Activated CD8-positive, alpha-beta memory T cell treated with anti-CD3 and anti-CD28 coated beads, Interleukin-2, amount 10 ng/mL, durations not matched to agents 7 days and 5 days (primary cell): ENCODE measurements at regions not wholly inside any gene's neighbourhood (a gene's known extent, or its start where the extent isn't known, plus 50 kb on each side); places are given as distances from the start of the nearest gene placed in this dataset.

ENCODE experiments used
- ATAC-seq: fragments of 150-1000 bp; cut with Tn5 transposase; one replicate; pipeline ENCODE4 v1.10.0; 2021; ENCODE audit warnings: moderate library complexity
- CTCF ChIA-PET: fragments of 350-600 bp; sonication (Branson Sonifier 250); formaldehyde crosslinking; loops from one replicate; lab custom pipeline; 2021; ENCODE audit warnings: antibody characterized with exemption; lab: Charles Lee
- DNase-seq: peaks from one replicate; pipeline ENCODE4 v3.0.0-alpha.2; 2020
- H3K27ac Mint-ChIP-seq: one replicate; pipeline ENCODE4 v1.8.0; 2021; ENCODE audit warnings: mild to moderate bottlenecking, mixed read lengths
- H3K27me3 Mint-ChIP-seq: one replicate; pipeline ENCODE4 v1.8.0; 2021; ENCODE audit warnings: mixed read lengths
- H3K36me3 Mint-ChIP-seq: one replicate; pipeline ENCODE4 v1.8.0; 2021; ENCODE audit warnings: mild to moderate bottlenecking, mixed read lengths
- H3K4me1 Mint-ChIP-seq: one replicate; pipeline ENCODE4 v1.8.0; 2021; ENCODE audit warnings: mixed read lengths
- H3K4me3 Mint-ChIP-seq: one replicate; pipeline ENCODE4 v1.8.0; 2021; ENCODE audit warnings: mild to moderate bottlenecking, moderate library complexity, mixed read lengths
- H3K9me3 Mint-ChIP-seq: one replicate; pipeline ENCODE4 v1.8.0; 2022; ENCODE audit warnings: low read depth, mixed read lengths

- Mint-ChIP-seq H3K27me3 (no peaks in the 10 kb centered on the region), H3K27ac (no peak overlapping the region), H3K4me1 (peaks cover 19% of the 10 kb centered on the region), H3K4me3 (no peak overlapping the region), H3K36me3 (no peaks in the 10 kb centered on the region), H3K9me3 (no peaks in the 10 kb centered on the region)
- no peak for ATAC-seq
- CTCF ChIA-PET, result interaction anchor here (2.5 kb wide), 1 partner anchor 29 kb away, joined by 5 read pairs; no protein-coding TSS in a partner anchor
- DNase-seq, result no peak
These were observed 53.6 kb upstream of the SSX2IP start for GRCh38 chr1:84743896-84744295.

GRCh38 chr1:84742653-84743052 lies 52.4 kb upstream of the SSX2IP start:
- CTCF ChIA-PET, result interaction anchor here (1.1 to 1.4 kb wide), 3 partner anchors 11 to 37 kb away, joined by 3 to 6 read pairs (median 3); no protein-coding TSS in a partner anchor
- Mint-ChIP-seq H3K36me3 (no peaks in the 10 kb centered on the region), H3K4me1 (peaks cover 19% of the 10 kb centered on the region), H3K27me3 (peaks cover 4% of the 10 kb centered on the region), H3K27ac (no peak overlapping the region), H3K4me3 (no peak overlapping the region), H3K9me3 (no peaks in the 10 kb centered on the region)
- peak; percentile 45 for DNase-seq
- peak; percentile 75 for ATAC-seq

GRCh38 chr1:84740050-84740714 lies 49.9 kb upstream of the SSX2IP start:
- H3K27ac Mint-ChIP-seq, result no peak overlapping the region
- H3K27me3 Mint-ChIP-seq, result peaks cover 9% of the 10 kb centered on the region
- DNase-seq, result no peak
- CTCF ChIA-PET, result interaction anchor here (0.8 to 2.5 kb wide), 3 partner anchors 13 to 155 kb away, joined by 3 to 7 read pairs (median 3); no protein-coding TSS in a partner anchor
- H3K4me3 Mint-ChIP-seq, result no peak overlapping the region
- H3K4me1 Mint-ChIP-seq, result peaks cover 21% of the 10 kb centered on the region
- no peaks in the 10 kb centered on the region for H3K36me3 Mint-ChIP-seq
- H3K9me3 Mint-ChIP-seq, result no peaks in the 10 kb centered on the region
- ATAC-seq, result no peak
